ENCODE measurements at regions not wholly inside any gene's neighbourhood (a gene's known extent, or its start where the extent isn't known, plus 50 kb on each side); places are given as distances from the start of the nearest gene placed in this dataset.

GRCh38 chr6:145497006-145497405 is 238.3 kb downstream of the EPM2A start:
- no peak for DNase-seq (ENCODE audit: low read depth)

- no peak for DNase-seq (ENCODE audit: low read depth)
Observed at GRCh38 chr6:145498425-145498824, 236.9 kb downstream of the EPM2A start.

GRCh38 chr6:145502416-145502815 is 232.9 kb downstream of the EPM2A start:
- no peak for DNase-seq (ENCODE audit: low read depth)

GRCh38 chr6:145506136-145506535 is 229.2 kb downstream of the EPM2A start:
- DNase-seq (ENCODE audit: low read depth), result no peak

GRCh38 chr6:145506565-145506964 is 228.8 kb downstream of the EPM2A start:
- peak; percentile 14 for DNase-seq (ENCODE audit: low read depth)

GRCh38 chr6:145507239-145507638 is 228.1 kb downstream of the EPM2A start:
- no peak for DNase-seq (ENCODE audit: low read depth)

GRCh38 chr6:145508107-145508506 is 227.2 kb downstream of the EPM2A start:
- DNase-seq (ENCODE audit: low read depth), result no peak

GRCh38 chr6:145517492-145517891 is 217.8 kb downstream of the EPM2A start:
- no peak for DNase-seq (ENCODE audit: low read depth)

GRCh38 chr6:145525038-145525437 is 210.3 kb downstream of the EPM2A start:
- no peak for DNase-seq (ENCODE audit: low read depth)

GRCh38 chr6:145529582-145529981 is 205.7 kb downstream of the EPM2A start:
- no peak for DNase-seq (ENCODE audit: low read depth)

GRCh38 chr6:145530454-145530853 is 204.9 kb downstream of the EPM2A start:
- no peak for DNase-seq (ENCODE audit: low read depth)

GRCh38 chr6:145531032-145531431 is 204.3 kb downstream of the EPM2A start:
- DNase-seq (ENCODE audit: low read depth), result no peak

- no peak for DNase-seq (ENCODE audit: low read depth)
Observed at GRCh38 chr6:145531822-145532221, 203.5 kb downstream of the EPM2A start.

GRCh38 chr6:145532361-145532760 is 203.0 kb downstream of the EPM2A start:
- no peak for DNase-seq (ENCODE audit: low read depth)

GRCh38 chr6:145534989-145535388 is 200.3 kb downstream of the EPM2A start:
- DNase-seq (ENCODE audit: low read depth), result no peak

GRCh38 chr6:145538989-145539388 is 196.3 kb downstream of the EPM2A start:
- DNase-seq (ENCODE audit: low read depth), result no peak

- no peak for DNase-seq (ENCODE audit: low read depth)
Observed at GRCh38 chr6:145539831-145540230, 195.5 kb downstream of the EPM2A start.

- no peak for DNase-seq (ENCODE audit: low read depth)
Observed at GRCh38 chr6:145540741-145541140, 194.6 kb downstream of the EPM2A start.

- DNase-seq (ENCODE audit: low read depth), result peak; percentile 67
Observed at GRCh38 chr6:145544041-145544440, 191.3 kb downstream of the EPM2A start.

GRCh38 chr6:145544514-145544913 is 190.8 kb downstream of the EPM2A start:
- DNase-seq (ENCODE audit: low read depth), result no peak

- DNase-seq (ENCODE audit: low read depth), result no peak
Observed at GRCh38 chr6:145546265-145546664, 189.1 kb downstream of the EPM2A start.

- no peak for DNase-seq (ENCODE audit: low read depth)
Observed at GRCh38 chr6:145547594-145548335, 187.6 kb downstream of the EPM2A start.

- DNase-seq (ENCODE audit: low read depth), result no peak
Observed at GRCh38 chr6:145548933-145549648, 186.2 kb downstream of the EPM2A start.

- no peak for DNase-seq (ENCODE audit: low read depth)
Observed at GRCh38 chr6:145551164-145551563, 184.2 kb downstream of the EPM2A start.

All from fibroblast of gingiva (primary cell).